Keratinocyte (primary cell): ENCODE measurements at regions not wholly inside any gene's neighbourhood (a gene's known extent, or its start where the extent isn't known, plus 50 kb on each side); places are given as distances from the start of the nearest gene placed in this dataset.

Source experiments
- DNase-seq: peaks from one replicate; pipeline ENCODE4 v3.0.0-alpha.2; 2011; ENCODE audit warnings: low read depth, missing footprints, low spot score
- FAIRE-seq: peaks from 2 replicates; lab custom pipeline; 2011; peaks lifted over from hg19 to GRCh38; lab: Jason Lieb, UNC
- H2AFZ ChIP-seq: 2 replicates; pipeline ENCODE4 v1.6.0; 2012; ENCODE audit warnings: low read length, control low read depth, inconsistent platforms; ENCODE audit not compliant: control insufficient read depth
- H3K27ac ChIP-seq: 2 replicates; pipeline ENCODE4 v1.5.1; 2011; ENCODE audit warnings: low read length; ENCODE audit not compliant: control insufficient read depth, insufficient read depth
- H3K27me3 ChIP-seq: 3 replicates; pipeline ENCODE4 v1.6.0; 2011; ENCODE audit warnings: low read length; ENCODE audit not compliant: control insufficient read depth, insufficient read depth; ENCODE audit errors: extremely low read depth
- H3K36me3 ChIP-seq, 2 experiments: 2 replicates in 1 of 2; 3 replicates in 1 of 2; pipeline ENCODE4 v1.5.1; 2011; ENCODE audit warnings: low read length in 2 of 2, mild to moderate bottlenecking in 1 of 2; ENCODE audit not compliant: control insufficient read depth in 2 of 2, insufficient read depth in 2 of 2; ENCODE audit errors: extremely low read depth in 1 of 2
- H3K4me1 ChIP-seq: 3 replicates; pipeline ENCODE4 v1.5.1; 2011; ENCODE audit warnings: low read length; ENCODE audit not compliant: control insufficient read depth, insufficient read depth; ENCODE audit errors: extremely low read depth
- H3K4me2 ChIP-seq: 3 replicates; pipeline ENCODE4 v1.6.0; 2011; ENCODE audit warnings: low read depth, low read length; ENCODE audit not compliant: control insufficient read depth, insufficient read depth; ENCODE audit errors: extremely low read depth
- H3K4me3 ChIP-seq, 3 experiments: fragments of 200-600 bp in 1 of 3; sonication (generic) in 1 of 3; 2 replicates in 2 of 3; 3 replicates in 1 of 3; pipeline ENCODE4 v1.5.1; 2011 to 2016; ENCODE audit warnings: low read length in 3 of 3, mild to moderate bottlenecking in 3 of 3, control low read depth in 2 of 3, inconsistent platforms in 1 of 3, low read depth in 1 of 3, mixed read lengths in 1 of 3, mixed run types in 1 of 3, moderate library complexity in 1 of 3; ENCODE audit not compliant: control insufficient read depth in 2 of 3, insufficient read depth in 2 of 3; ENCODE audit errors: extremely low read depth in 1 of 3
- H3K79me2 ChIP-seq: 2 replicates; pipeline ENCODE4 v1.6.0; 2012; ENCODE audit warnings: low read length; ENCODE audit not compliant: control insufficient read depth, insufficient read depth
- H3K9ac ChIP-seq: 3 replicates; pipeline ENCODE4 v1.6.0; 2011; ENCODE audit warnings: low read length; ENCODE audit not compliant: control insufficient read depth, insufficient read depth; ENCODE audit errors: extremely low read depth
- H3K9me1 ChIP-seq: 3 replicates; pipeline ENCODE4 v1.6.0; 2011; ENCODE audit warnings: low read length; ENCODE audit not compliant: control insufficient read depth, insufficient read depth; ENCODE audit errors: extremely low read depth
- H3K9me3 ChIP-seq: 2 replicates; pipeline ENCODE4 v1.5.1; 2012; ENCODE audit warnings: low read depth, low read length; ENCODE audit not compliant: control insufficient read depth
- H4K20me1 ChIP-seq: 3 replicates; pipeline ENCODE4 v1.6.0; 2011; ENCODE audit warnings: low read length; ENCODE audit not compliant: control insufficient read depth, insufficient read depth; ENCODE audit errors: extremely low read depth
- CTCF ChIP-seq, 3 experiments: IDR thresholded peaks in 1 of 3; conservative IDR thresholded peaks in 1 of 3; optimal IDR thresholded peaks in 1 of 3; 2 replicates in 2 of 3; 3 replicates in 1 of 3; pipeline versions ENCODE3 to v1.5.1; 2011; ENCODE audit warnings: low read length in 3 of 3, mild to moderate bottlenecking in 3 of 3, moderate library complexity in 2 of 3, control low read depth in 1 of 3, inconsistent platforms in 1 of 3; ENCODE audit not compliant: insufficient read depth in 2 of 3; ENCODE audit errors: extremely low read depth in 1 of 3
- EZH2 ChIP-seq: IDR thresholded peaks from one replicate; pipeline ENCODE4 v1.6.1; 2012; ENCODE audit warnings: inconsistent platforms, mild to moderate bottlenecking, low read length, moderate library complexity
- dilution Hi-C: fragments of 300-500 bp; cut with MboI; formaldehyde crosslinking; loops from one replicate; pipeline ENCODE4 v1.7.0; 2020; ENCODE audit warnings: low sequenced_read_pairs; ENCODE audit not compliant: extremely low pct_ligation_motif_present

- H3K9ac ChIP-seq = no peak overlapping the region
- H3K4me2 ChIP-seq = no peak overlapping the region
- H3K36me3 ChIP-seq = no peaks in the 10 kb centered on the region
- H3K9me1 ChIP-seq = no peaks in the 10 kb centered on the region
- no peaks in the 10 kb centered on the region for H3K79me2 ChIP-seq
- H3K4me3 ChIP-seq = no peak overlapping the region
- no peak for TF ChIP-seq CTCF (optimal IDR thresholded peaks at IDR 0.05 in 1 of 3, IDR thresholded peaks at IDR 0.05 in 1 of 3, conservative IDR thresholded peaks at IDR 0.05 in 1 of 3; ENCODE audit: extremely low read depth in 1 of 3, insufficient read depth in 2 of 3, low read length in 3 of 3)
- no peak for TF ChIP-seq EZH2
- no peaks in the 10 kb centered on the region for H3K9me3 ChIP-seq
- no peaks in the 10 kb centered on the region for H3K27me3 ChIP-seq
- H3K4me1 ChIP-seq = no peaks in the 10 kb centered on the region
- H3K27ac ChIP-seq = no peak overlapping the region
- FAIRE-seq (no peak), DNase-seq (no peak)
- dilution Hi-C loops = no loop called here
- H4K20me1 ChIP-seq = no peaks in the 10 kb centered on the region
- no peak overlapping the region for H2AFZ ChIP-seq
Measured at GRCh38 chr5:23025629-23026233, 172.6 kb upstream of the CDH12 start.

- no peak overlapping the region for H3K27ac ChIP-seq
- H3K4me2 ChIP-seq = no peak overlapping the region
- no peaks in the 10 kb centered on the region for H3K79me2 ChIP-seq
- H3K9me1 ChIP-seq = no peaks in the 10 kb centered on the region
- H3K36me3 ChIP-seq = no peaks in the 10 kb centered on the region
- H2AFZ ChIP-seq = no peak overlapping the region
- H3K4me3 ChIP-seq = no peak overlapping the region
- FAIRE-seq (no peak), DNase-seq (no peak)
- H3K4me1 ChIP-seq = no peaks in the 10 kb centered on the region
- no peaks in the 10 kb centered on the region for H3K9me3 ChIP-seq
- no peak overlapping the region for H3K9ac ChIP-seq
- no peaks in the 10 kb centered on the region for H4K20me1 ChIP-seq
- no peaks in the 10 kb centered on the region for H3K27me3 ChIP-seq
- TF ChIP-seq EZH2 (no peak), CTCF (optimal IDR thresholded peaks at IDR 0.05 in 1 of 3, IDR thresholded peaks at IDR 0.05 in 1 of 3, conservative IDR thresholded peaks at IDR 0.05 in 1 of 3; ENCODE audit: extremely low read depth in 1 of 3, insufficient read depth in 2 of 3, low read length in 3 of 3) (no peak)
- dilution Hi-C loops = no loop called here
Measured at GRCh38 chr5:23024470-23024869, 171.3 kb upstream of the CDH12 start.
